Muscle layer of colon (tissue), 2 donors: ENCODE measurements at regions not wholly inside any gene's neighbourhood (a gene's known extent, or its start where the extent isn't known, plus 50 kb on each side); places are given as distances from the start of the nearest gene placed in this dataset.

Experiments
- H3K27ac ChIP-seq: one replicate; pipeline ENCODE4 v1.7.0; 2013; ENCODE audit warnings: low read depth, mild to moderate bottlenecking, low read length, moderate library complexity
- H3K27me3 ChIP-seq, 2 donors: one replicate each; pipeline ENCODE4 v1.7.0; 2013; ENCODE audit warnings: low read length in 2 of 2, mild to moderate bottlenecking in 2 of 2; ENCODE audit not compliant: insufficient read depth in 2 of 2, control insufficient read depth in 1 of 2
- H3K36me3 ChIP-seq: one replicate; pipeline ENCODE4 v1.7.0; 2013; ENCODE audit warnings: mild to moderate bottlenecking, low read length; ENCODE audit not compliant: insufficient read depth
- H3K4me1 ChIP-seq: one replicate; pipeline ENCODE4 v1.7.0; 2013; ENCODE audit warnings: mild to moderate bottlenecking, low read length; ENCODE audit not compliant: insufficient read depth
- H3K4me3 ChIP-seq, 2 donors: one replicate each; pipeline ENCODE4 v1.7.0; 2013; ENCODE audit warnings: low read length in 2 of 2, low read depth in 1 of 2, mild to moderate bottlenecking in 1 of 2, moderate library complexity in 1 of 2
- H3K9ac ChIP-seq: one replicate; pipeline ENCODE4 v1.7.0; 2013; ENCODE audit warnings: low read length
- H3K9me3 ChIP-seq: one replicate; pipeline ENCODE4 v1.7.0; 2013; ENCODE audit warnings: mild to moderate bottlenecking, low read length
- donor health status: abdominal sarcoma.
- donor health status: Adenocarcinoma of cecum.

DNA sequence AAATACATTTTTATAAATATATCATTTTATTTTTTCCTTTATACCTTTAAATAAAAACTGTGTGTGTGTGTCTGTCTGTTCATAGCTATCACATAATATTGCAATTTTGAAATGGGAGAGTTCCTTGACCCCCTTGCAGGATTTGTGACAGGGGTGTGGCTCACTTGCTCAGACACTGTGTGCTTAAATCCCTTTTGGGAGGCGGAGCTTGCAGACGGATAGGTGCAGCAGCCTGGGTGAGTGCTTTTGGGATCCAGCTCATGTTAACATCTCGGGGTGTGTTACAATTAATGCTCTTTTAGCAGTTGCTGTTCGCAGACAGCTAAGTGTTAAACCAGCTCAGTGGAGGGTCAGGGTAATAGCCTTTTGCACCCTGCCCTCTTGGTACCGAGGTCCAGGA is 459.8 kb downstream of the IPMK start:
- Histone ChIP-seq H3K4me3 (no peak overlapping the region), H3K9me3 (no peaks in the 10 kb centered on the region), H3K9ac (no peak overlapping the region), H3K27me3 (no peaks in the 10 kb centered on the region), H3K27ac (no peak overlapping the region), H3K36me3 (no peaks in the 10 kb centered on the region), H3K4me1 (no peaks in the 10 kb centered on the region)

DNA sequence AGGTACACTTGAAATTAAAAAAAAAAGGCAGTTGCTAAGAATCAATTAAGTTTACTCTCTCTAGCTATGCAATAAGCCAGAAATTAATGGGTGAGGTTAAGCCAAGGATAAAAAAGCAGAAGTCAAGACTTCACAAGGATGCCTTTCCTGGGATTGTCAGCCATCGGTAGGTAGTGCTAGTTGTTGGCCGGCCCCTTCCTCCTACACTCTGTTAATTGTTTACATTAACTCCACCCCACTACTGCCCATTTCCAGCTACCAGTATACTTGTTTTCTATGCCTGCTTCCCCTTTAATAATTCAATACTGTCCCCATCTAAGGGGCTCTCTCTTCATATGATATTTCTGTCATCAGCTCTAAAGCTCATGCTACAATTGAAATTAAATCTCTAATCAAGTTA is 461.0 kb downstream of the IPMK start:
- no peaks in the 10 kb centered on the region for H3K4me1 ChIP-seq
- H3K9me3 ChIP-seq, result no peaks in the 10 kb centered on the region
- no peak overlapping the region for H3K9ac ChIP-seq
- no peak overlapping the region for H3K4me3 ChIP-seq
- no peaks in the 10 kb centered on the region for H3K36me3 ChIP-seq
- H3K27me3 ChIP-seq, result no peaks in the 10 kb centered on the region
- no peak overlapping the region for H3K27ac ChIP-seq

DNA sequence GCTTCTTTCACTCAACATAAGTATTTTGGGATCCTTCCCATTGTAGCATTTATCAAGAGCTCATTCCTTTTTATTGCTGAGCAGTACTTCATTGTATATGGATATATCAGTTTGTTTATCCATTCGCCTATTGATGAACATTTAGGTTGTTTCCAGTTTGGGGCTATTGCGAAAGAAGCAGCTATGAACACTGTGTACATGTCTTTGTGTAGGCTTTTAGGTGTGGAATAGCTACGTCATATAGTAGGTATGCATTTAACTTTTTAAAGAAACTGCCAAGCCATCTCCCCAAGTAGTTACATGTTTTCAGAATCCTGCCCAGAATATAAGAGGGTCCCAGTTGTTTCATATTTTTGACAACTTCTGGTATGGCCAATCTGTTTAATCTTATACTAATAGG is 468.1 kb downstream of the IPMK start:
- H3K4me3 ChIP-seq, result no peak overlapping the region
- H3K9me3 ChIP-seq, result no peaks in the 10 kb centered on the region
- H3K9ac ChIP-seq, result no peak overlapping the region
- H3K4me1 ChIP-seq, result no peaks in the 10 kb centered on the region
- H3K27ac ChIP-seq, result no peak overlapping the region
- H3K27me3 ChIP-seq, result no peaks in the 10 kb centered on the region
- no peaks in the 10 kb centered on the region for H3K36me3 ChIP-seq

DNA sequence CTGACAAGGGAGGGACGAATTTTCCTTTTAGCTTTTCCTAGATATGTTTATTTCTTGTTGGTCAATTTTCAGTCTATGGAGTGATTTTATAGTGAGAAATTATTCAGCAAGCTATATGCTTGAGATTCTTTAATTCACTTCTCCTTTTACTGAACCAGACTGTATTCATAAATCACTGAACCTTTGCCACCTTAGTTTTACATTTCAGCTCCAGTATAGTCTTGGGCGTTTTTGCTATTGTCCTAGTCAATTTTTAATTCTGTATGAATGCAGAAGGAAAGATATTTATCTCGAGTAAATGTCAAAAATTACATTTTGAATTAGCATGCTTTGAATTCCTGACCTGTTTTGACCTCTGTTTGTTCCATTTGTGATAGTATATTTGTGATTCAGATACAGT is 468.9 kb downstream of the IPMK start:
- Histone ChIP-seq H3K4me3 (no peak overlapping the region), H3K36me3 (no peaks in the 10 kb centered on the region)

DNA sequence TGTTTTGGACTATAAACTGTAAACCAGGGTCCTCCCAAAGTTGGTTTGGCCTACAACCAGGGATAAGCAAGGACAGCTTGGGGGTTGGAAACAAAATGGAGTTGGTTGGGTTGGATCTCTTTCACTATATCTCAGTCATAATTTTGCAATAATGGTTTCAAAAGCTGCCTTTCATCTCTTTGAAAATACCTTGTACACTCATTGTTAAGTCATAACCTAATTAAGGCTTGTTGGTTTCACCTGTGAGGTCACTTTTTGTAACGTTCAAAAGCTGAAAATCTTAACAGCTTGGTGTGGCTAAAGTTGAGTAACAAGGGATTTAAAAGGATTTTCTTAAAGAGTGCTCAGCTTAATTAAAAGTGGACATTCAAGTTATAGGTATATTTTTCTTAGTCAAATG is 476.1 kb downstream of the IPMK start:
- Histone ChIP-seq H3K9me3 (no peaks in the 10 kb centered on the region), H3K4me3 (no peak overlapping the region), H3K9ac (no peak overlapping the region), H3K27ac (no peak overlapping the region), H3K27me3 (no peaks in the 10 kb centered on the region), H3K36me3 (no peaks in the 10 kb centered on the region), H3K4me1 (no peaks in the 10 kb centered on the region)

More for the DNA sequence above, 468.9 kb downstream of the IPMK start:
- Histone ChIP-seq H3K4me1 (no peaks in the 10 kb centered on the region), H3K9me3 (no peaks in the 10 kb centered on the region), H3K27me3 (no peaks in the 10 kb centered on the region), H3K9ac (no peak overlapping the region), H3K27ac (no peak overlapping the region)

DNA sequence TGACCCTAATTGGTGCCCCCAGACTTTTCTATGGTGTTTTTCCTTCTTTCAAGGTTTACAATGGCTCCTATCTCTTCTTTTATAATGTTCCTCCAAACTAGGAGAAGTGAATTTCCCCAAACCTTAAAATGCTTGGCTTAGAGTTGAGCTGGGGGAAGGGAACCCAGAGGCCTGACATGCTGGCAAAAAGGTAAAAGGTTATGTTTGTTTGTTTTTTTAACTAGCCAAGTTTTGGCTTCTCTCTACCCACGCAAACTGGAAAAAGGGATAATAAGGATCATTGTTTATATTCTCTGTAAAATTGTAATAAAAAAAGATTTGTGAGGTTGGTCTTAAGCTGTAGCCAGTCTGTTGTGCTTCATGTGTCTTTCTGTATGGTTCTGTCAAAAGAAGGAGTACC is 477.0 kb downstream of the IPMK start:
- H3K9me3 ChIP-seq, result no peaks in the 10 kb centered on the region
- no peaks in the 10 kb centered on the region for H3K27me3 ChIP-seq
- no peak overlapping the region for H3K27ac ChIP-seq
- H3K9ac ChIP-seq, result no peak overlapping the region
- no peak overlapping the region for H3K4me3 ChIP-seq
- no peaks in the 10 kb centered on the region for H3K36me3 ChIP-seq
- H3K4me1 ChIP-seq, result no peaks in the 10 kb centered on the region

DNA sequence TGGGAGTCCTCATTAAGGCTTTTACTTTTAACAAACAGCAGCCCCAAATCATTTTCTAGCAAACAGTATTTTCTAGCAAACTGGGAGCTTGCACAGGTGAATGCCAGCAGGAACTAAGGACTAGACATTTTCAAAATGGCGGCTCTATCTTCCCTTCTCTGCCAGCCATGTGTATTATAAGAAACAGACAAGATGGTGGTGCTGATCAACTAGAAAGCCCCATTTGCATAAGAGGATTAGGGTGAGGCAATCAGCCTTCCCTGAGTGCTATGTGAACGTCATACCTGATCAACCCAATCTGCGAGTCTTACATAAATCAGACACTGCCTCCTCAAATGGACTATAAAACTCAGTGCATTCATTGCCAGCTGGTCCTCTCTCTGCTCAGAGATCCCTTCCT is 479.6 kb downstream of the IPMK start:
- no peaks in the 10 kb centered on the region for H3K4me1 ChIP-seq
- no peak overlapping the region for H3K4me3 ChIP-seq
- no peaks in the 10 kb centered on the region for H3K27me3 ChIP-seq
- H3K9me3 ChIP-seq, result no peaks in the 10 kb centered on the region
- no peak overlapping the region for H3K9ac ChIP-seq
- no peak overlapping the region for H3K27ac ChIP-seq
- H3K36me3 ChIP-seq, result no peaks in the 10 kb centered on the region

DNA sequence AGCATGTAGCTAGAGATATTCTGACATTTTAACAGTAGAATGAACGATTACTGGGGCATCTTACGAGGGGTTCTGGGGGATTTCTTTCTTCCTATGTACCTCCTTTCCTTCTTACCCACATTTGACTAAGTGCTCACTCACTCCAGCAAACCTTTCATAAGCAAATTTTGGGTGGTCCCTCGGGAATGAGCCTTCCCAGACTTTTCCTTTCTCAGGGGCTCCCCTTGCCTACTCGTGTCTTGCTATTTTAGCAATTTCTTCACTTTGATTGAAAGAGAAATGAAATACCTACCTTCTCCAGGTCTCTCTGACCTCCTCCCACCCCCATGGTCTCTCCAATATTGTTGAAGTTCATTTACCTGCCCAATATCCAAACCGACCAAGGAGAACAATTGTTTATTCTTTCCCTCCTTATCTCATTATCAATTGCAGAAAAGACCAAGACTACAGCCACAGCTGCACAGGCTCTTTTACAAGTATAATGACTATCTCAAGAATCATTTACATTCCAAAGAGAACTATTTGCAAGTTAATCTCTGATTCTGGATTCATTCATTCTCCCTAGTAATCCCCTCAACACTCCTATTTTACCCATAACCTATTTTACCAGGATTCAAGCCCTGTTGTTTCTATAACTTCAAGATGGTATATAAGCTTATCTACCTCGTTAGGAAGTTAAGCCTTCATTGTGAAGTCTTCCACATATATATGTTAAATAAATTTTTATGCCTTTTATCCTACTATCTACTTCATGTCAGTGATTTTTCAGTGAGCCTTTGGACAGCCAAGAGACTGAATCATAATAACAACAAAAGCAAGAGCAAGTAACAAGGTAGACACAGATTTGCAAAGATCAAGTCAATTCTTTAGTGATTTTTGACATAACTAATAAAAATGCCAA is 480.6 kb downstream of the IPMK start:
- Histone ChIP-seq H3K4me3 (no peak overlapping the region), H3K9me3 (no peaks in the 10 kb centered on the region), H3K27me3 (no peaks in the 10 kb centered on the region), H3K36me3 (no peaks in the 10 kb centered on the region), H3K27ac (no peak overlapping the region), H3K4me1 (no peaks in the 10 kb centered on the region), H3K9ac (no peak overlapping the region)

DNA sequence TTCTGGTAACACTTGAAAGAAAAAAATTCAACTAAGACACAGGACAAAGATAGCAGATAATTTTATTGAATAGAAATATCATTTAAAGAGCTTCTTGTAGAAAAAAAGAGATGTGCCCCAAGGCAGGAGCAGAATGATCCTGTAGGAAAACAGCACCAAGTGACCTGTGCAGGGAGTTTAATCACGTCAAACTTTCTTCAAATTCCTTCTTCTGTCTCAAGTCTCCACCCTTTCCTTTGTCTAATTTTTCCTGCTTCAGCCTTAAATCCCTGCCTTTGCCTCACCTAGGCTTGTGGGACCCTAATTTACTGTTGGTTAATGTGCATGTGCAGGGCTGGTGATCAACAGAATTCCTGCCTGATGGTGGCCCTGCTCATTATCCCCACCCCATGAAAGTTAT is 481.4 kb downstream of the IPMK start:
- no peaks in the 10 kb centered on the region for H3K4me1 ChIP-seq
- H3K27ac ChIP-seq, result no peak overlapping the region
- no peaks in the 10 kb centered on the region for H3K9me3 ChIP-seq
- no peak overlapping the region for H3K4me3 ChIP-seq
- no peaks in the 10 kb centered on the region for H3K27me3 ChIP-seq
- no peak overlapping the region for H3K9ac ChIP-seq
- no peaks in the 10 kb centered on the region for H3K36me3 ChIP-seq

DNA sequence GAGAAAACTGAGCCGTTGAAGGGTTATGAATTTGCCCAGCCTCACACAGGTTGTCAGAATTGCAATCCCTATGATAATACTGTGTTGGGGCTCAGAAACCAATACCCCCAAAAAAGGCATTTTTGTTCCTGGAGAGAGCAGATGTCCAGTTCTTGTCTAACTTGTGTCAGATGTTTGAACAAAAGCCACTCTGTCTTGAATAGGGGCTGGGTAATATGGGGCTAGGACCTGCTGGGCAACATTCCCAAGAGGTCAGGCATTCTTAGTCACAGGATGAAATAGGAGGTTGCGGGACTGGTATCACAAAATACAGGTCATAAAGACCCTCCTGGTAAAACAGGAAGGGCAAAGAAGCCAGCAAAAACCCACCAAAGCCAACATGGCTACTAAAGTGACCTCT is 482.1 kb downstream of the IPMK start:
- Histone ChIP-seq H3K4me3 (no peak overlapping the region), H3K36me3 (no peaks in the 10 kb centered on the region), H3K9me3 (no peaks in the 10 kb centered on the region), H3K9ac (no peak overlapping the region), H3K4me1 (no peaks in the 10 kb centered on the region), H3K27ac (no peak overlapping the region), H3K27me3 (no peaks in the 10 kb centered on the region)

DNA sequence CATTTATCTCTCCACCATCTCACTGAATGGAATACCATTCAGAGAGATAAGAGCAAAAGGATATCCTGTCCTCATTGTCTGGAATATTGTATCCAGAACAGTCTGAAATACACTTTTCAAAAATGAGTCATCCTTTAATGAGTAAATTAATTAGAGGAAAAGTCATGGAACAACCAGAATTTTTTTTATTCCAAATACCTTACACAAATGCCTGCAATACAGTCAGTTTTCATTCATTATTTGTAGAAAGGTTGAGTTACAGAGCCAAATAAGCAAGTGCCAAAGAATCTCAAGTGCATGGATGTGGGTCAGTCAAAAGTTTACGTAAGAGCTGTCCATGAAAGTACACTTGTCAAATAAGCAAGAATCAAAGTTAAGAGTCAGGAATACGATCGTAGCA is 482.6 kb downstream of the IPMK start:
- Histone ChIP-seq H3K36me3 (no peaks in the 10 kb centered on the region), H3K9ac (no peak overlapping the region), H3K9me3 (no peaks in the 10 kb centered on the region), H3K4me3 (no peak overlapping the region), H3K4me1 (no peaks in the 10 kb centered on the region), H3K27me3 (no peaks in the 10 kb centered on the region), H3K27ac (no peak overlapping the region)
